Stimulated activated CD4-positive, alpha-beta T cell treated with anti-CD3 and anti-CD28 coated beads, Interleukin-4, amount 100 ng/mL, for 4 hours (primary cell): ENCODE measurements at regions not wholly inside any gene's neighbourhood (a gene's known extent, or its start where the extent isn't known, plus 50 kb on each side); places are given as distances from the start of the nearest gene placed in this dataset.

ENCODE experiments used
- DNase-seq, 2 experiments: peaks; one replicate each; pipeline ENCODE4 v3.0.0-alpha.2; 2020

DNA sequence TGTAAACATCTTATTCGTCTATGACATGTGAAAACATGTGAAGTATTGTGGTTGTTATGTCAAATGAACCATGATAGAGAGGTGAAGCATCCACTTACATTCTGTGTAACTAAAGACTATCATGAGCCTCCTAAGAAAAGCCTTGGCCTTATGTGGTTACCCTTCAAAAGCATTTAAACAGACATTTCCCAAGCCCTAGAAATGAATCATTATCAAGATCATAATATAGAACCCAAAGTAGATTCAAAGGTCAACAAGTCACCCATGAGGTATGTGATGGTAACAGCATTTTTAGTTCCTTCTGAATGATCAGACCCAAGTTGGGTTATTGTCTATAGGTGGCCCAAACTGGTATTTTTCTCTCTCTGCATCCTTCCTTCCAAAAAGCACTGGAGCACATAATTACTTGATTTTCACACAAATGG is 408.0 kb downstream of the TBL1XR1 start:
- DNase-seq = no peak

DNA sequence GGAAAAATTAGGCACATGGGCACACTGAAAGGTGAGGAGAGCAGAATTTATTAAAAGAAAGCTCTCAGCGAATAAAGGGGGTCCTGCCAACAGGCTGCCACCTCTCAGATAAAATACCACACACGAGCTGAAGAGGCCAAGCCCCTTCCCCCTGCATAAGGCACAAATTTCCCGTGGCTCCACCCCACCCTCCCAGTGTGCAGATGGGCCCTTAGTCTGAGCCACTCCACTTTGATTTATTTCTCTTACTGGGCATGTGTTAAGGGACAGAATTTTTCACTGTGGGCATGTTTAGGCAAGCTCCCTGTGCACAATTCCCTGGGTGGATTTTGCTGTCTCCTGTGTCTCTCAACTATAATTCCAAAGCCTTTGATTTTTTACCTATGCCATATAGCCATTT is 409.8 kb downstream of the TBL1XR1 start:
- DNase-seq = no peak

GRCh38 chr3:176785171-176785570 is 412.1 kb downstream of the TBL1XR1 start:
- no peak for DNase-seq

DNA sequence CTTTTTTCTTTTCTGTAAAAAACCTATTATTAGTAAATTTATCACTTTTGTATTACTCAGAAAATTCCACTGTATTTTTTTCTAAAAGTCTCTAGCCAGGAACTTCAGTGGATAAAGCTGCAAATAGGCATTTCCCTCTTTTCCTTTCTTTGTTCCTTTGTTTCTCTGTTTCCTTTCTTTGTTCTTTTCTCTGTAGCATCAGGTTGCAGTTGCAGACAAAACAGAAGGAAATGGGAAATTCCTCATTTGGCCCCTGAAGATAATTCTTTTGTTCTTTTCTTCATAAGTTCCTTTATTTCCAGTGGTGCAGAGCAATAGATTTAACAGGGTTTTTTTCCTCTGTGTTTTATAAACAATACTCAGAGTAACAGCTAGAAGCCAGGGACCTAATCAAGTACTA is 416.5 kb downstream of the TBL1XR1 start:
- no peak for DNase-seq

- no peak for DNase-seq
These were observed 420.6 kb downstream of the TBL1XR1 start for GRCh38 chr3:176776622-176777175.

GRCh38 chr3:176769547-176770190 is 427.6 kb downstream of the TBL1XR1 start:
- DNase-seq = no peak

DNA sequence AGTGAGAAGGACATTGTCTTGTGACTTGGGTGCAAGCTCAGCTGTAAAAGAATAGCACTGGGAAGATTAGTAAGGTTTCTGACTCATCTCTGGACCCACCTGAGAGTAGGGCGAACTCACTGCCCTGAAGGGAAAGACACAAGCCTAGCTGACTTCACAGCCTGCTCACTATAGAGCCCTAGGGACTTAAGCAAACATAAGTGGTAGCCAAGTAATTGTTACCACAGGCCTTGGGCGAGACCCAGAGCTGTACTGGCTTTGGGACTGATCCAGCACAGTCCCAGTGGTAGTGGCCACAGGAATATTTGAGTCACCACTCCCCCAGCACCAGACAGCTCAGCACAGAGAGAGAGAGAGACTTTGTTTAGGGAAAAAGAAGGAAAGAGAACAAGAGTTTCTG is 429.9 kb downstream of the TBL1XR1 start:
- no peak for DNase-seq

- no peak for DNase-seq
These were observed 430.4 kb downstream of the TBL1XR1 start for GRCh38 chr3:176766862-176767261.

- no peak for DNase-seq
These were observed 431.8 kb downstream of the TBL1XR1 start for GRCh38 chr3:176765382-176765900.

DNA sequence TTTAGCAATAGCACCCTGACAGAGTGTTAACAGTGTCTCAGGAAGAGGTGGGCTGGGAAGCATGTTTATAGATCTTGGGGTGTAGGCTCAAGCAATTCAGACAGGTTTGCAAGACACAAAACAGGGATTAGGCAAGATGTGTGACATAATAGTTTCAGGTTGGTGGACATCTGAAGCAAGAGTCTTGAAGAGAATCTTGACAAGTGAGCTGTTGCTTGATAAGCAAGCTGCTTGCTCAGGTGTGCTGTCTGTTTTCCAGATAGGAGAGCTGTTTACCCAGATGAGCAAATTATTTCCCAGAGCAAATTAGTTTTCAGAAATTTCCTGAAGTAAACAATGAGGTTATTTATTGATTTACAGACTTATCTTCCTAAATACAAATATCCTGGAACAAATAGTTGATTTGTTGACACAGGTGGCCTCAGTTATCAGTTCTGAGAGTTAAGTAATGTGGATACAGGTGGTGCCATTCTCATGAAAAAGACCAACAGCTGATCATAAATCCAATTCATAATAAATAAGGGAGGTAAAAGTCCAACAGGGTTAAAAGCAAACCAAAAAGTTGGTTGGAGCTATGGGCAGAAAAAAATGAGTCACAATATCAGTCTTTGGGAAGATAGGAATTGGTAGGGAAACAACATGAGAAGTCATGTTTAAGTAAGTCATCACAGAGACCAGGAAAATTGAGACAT is 437.3 kb downstream of the TBL1XR1 start:
- DNase-seq = no peak

GRCh38 chr3:176757429-176757828 is 439.9 kb downstream of the TBL1XR1 start:
- DNase-seq = no peak

GRCh38 chr3:176755977-176756376 is 441.3 kb downstream of the TBL1XR1 start:
- no peak for DNase-seq

DNA sequence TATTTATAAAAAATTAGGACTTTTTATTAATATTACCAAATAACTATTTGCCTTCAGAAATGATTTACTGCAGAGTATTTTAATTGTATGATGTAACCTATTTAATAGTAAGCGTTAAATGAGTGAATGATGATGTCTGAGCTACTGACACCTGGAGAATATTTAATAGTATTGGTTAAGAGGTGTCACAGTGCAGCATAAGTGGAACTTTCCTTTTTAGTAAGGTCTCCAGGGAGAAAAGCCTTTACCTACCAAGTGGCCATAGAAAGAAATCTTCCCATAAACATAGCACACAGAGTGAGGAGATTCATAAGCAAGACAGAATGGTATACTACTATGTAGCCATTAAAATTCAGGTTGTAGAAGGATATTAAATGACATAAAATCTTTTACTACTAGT is 441.7 kb downstream of the TBL1XR1 start:
- no peak for DNase-seq

GRCh38 chr3:176741664-176742047 is 455.6 kb downstream of the TBL1XR1 start:
- DNase-seq = no peak

DNA sequence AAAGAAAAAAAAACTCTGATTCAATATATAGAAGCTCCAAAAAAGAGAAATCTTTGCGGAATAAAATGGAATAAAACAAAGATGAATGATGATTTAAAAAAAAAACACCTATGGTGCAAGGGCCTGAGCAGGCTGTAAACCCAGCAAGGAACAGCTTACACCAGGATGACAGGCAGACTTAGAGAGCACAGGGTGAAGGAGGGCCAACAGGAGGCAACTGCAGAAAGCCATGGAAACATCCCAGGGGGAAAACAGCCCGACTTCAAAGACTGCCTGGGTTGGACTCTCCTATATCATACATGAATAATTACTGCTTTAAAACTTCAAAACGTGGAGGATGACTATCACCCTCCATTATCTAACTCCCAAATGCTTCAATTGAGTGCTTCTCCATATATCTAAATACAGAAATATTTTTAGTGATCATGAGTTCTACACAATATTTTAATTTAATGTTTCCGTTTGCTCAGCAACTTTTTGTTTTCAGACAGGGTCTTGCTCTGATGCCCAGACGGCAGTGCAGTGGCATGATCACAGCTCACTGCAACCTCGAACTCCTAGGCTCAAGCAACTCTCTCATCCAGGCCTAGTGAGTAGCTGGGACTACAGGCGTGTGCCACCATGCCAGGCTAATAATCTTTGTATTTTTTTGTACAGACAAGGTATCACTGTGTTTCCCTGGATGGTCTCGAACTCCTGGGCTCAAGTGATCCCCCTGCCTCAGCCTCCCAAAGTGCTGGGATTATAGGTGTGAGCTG is 456.2 kb downstream of the TBL1XR1 start:
- DNase-seq = no peak

DNA sequence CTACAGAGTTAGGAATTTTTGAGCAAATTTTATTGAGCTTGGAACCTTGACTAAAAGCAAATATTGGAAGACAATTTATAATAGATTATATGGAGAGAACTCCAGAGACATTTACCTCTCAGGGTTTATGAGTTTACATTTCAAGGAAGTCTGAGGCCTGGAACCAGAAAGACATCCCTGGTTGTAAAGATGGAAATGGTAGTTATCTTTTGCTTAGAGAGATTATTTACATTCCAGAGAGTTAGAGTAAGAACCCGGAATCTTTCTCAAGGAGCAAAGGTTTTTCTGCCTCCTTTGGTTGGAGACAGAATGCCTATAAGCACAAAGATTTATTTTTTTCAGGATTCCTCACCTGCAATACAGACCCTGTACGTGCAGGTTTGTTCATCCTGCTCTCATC is 458.1 kb downstream of the TBL1XR1 start:
- DNase-seq = no peak

DNA sequence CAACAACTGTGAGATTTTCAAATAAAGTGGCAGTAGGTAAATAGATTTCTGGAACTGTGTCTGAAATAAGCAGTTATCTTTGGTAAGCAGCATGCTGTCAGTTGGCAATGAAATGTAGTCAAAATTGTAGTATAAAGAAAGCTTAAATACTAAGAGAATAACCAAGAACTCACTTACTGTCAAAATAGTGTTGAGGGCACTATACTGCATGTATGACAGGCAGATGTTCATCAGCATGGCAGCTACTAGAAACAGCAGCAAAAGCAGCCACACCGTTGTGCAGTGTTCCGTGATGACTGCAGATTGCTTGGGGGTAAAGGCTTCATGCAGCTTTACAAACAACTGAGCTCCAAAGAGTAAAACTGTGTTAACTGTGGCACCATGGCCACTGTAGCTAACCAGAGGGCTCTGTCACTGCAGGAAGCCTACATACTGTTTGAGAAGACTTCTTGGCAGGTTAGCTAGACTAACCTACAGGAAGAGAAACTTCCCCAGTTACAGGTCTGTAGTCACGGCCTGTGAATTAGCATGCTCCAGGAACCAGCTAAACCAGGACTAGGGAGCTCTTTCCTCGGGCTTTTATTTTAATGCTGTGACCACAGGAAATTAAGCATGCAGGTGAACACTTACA is 459.7 kb downstream of the TBL1XR1 start:
- DNase-seq = no peak

GRCh38 chr3:176734146-176734545 is 463.1 kb downstream of the TBL1XR1 start:
- DNase-seq = no peak

DNA sequence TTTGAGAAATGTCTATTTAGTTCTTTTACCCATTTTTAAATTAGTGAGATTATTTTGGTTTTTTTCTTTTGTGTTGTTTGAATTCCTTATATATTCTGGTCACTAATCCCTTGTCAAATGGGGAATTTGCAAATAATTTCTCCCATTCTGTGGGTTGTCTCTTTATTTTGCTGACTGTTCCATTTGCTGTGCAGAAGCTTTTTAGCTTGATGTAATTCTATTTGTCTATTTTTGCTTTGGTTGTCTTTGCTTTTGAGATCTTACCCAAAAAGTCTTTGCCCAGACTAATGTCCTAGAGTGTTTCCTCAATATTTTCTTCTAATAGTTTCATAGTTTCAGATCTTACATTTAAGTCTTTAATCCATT is 472.9 kb downstream of the TBL1XR1 start:
- no peak for DNase-seq

GRCh38 chr3:176723758-176724393 is 473.4 kb downstream of the TBL1XR1 start:
- no peak for DNase-seq

DNA sequence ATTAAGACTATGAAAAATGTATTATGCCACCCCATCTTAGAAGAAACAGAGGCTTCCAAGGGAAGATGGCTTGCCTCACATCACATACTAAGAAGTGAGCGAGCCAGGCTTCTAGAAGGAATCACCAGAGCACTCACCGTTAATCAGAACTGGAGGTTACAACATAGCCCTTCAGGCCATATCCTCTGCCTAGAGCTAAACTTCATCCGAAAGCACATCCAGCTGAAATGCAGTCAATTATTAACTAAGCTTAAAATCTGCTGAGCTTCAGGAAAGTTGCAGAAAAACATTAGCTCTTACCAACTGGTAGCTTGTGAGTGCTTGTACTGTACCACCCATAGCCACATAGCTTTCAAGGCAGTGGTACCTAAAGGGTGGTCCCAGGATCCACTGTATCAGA is 483.2 kb downstream of the TBL1XR1 start:
- DNase-seq = no peak

GRCh38 chr3:176712191-176712590 is 485.1 kb downstream of the TBL1XR1 start:
- no peak for DNase-seq

DNA sequence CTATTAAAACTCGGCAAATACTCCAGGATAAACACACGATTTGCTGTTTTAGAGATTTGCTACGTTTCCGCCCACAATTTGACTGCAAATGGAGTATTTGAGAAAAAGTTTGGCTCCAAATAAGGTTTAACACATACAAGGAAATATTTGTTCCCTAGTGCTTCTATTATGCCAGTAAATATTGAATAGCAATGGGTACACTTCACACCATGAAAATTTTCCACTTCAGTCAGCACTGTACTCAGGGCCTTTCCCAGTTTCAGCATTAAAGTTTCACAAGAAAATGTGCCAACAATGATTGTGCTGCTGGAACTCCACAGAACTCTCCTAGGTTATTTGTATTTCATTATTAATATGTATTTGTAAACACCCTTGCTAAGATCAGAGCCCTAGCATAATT is 498.0 kb downstream of the TBL1XR1 start:
- no peak for DNase-seq
